ENCODE measurements at regions not wholly inside any gene's neighbourhood (a gene's known extent, or its start where the extent isn't known, plus 50 kb on each side); places are given as distances from the start of the nearest gene placed in this dataset.

- CTCF ChIA-PET, result no interaction called here
- DNase-seq (ENCODE audit: low spot score), result peak; percentile 41
- no peaks in the 10 kb centered on the region for H3K27me3 ChIP-seq (replicated peaks; ENCODE audit: insufficient read depth, low read depth, low read length, poor library complexity)
- intact Hi-C loops (cut with micrococcal nuclease; ENCODE audit: unreplicated experiment), result no loop called here
- H3K36me3 ChIP-seq (ENCODE audit: insufficient read depth, low read length, poor library complexity, severe bottlenecking), result no peaks in the 10 kb centered on the region
- no peaks in the 10 kb centered on the region for H3K4me1 ChIP-seq (ENCODE audit: insufficient read depth, low read length, poor library complexity, severe bottlenecking)
- no peaks in the 10 kb centered on the region for H3K9me3 ChIP-seq (ENCODE audit: low read depth, low read length, poor library complexity, severe bottlenecking)
- POLR2A ChIA-PET (ENCODE audit: low non-redundant PET), result no interaction called here
- BruUV-seq (replicated peaks), result no TSS peak
- TF ChIP-seq EZH2 (IDR thresholded peaks at IDR 0.05; ENCODE audit: borderline replicate concordance, low read depth, low read length, poor library complexity, severe bottlenecking) (no peak), CTCF (conservative IDR thresholded peaks at IDR 0.05; ENCODE audit: low read depth, low read length) (no peak)
- H3K27ac ChIP-seq (ENCODE audit: low read depth, low read length, poor library complexity, severe bottlenecking), result no peak overlapping the region
- H3K4me3 ChIP-seq (ENCODE audit: low read depth, low read length, poor library complexity, severe bottlenecking), result no peak overlapping the region
These were observed 57.6 kb upstream of the FAT1 start for GRCh38 chr4:186781032-186781917.

- H3K4me1 ChIP-seq (ENCODE audit: insufficient read depth, low read length, poor library complexity, severe bottlenecking), result no peaks in the 10 kb centered on the region
- no peak overlapping the region for H3K4me3 ChIP-seq (ENCODE audit: low read depth, low read length, poor library complexity, severe bottlenecking)
- ChIA-PET CTCF (no interaction called here), POLR2A (ENCODE audit: low non-redundant PET) (interaction anchor here (0.6 kb wide), 1 partner anchor 207 kb away, joined by 3 read pairs; no protein-coding TSS in a partner anchor)
- H3K27ac ChIP-seq (ENCODE audit: low read depth, low read length, poor library complexity, severe bottlenecking), result no peak overlapping the region
- H3K9me3 ChIP-seq (ENCODE audit: low read depth, low read length, poor library complexity, severe bottlenecking), result no peaks in the 10 kb centered on the region
- TF ChIP-seq EZH2 (IDR thresholded peaks at IDR 0.05; ENCODE audit: borderline replicate concordance, low read depth, low read length, poor library complexity, severe bottlenecking) (no peak), CTCF (conservative IDR thresholded peaks at IDR 0.05; ENCODE audit: low read depth, low read length) (no peak)
- no peak for DNase-seq (ENCODE audit: low spot score)
- H3K27me3 ChIP-seq (replicated peaks; ENCODE audit: insufficient read depth, low read depth, low read length, poor library complexity), result no peaks in the 10 kb centered on the region
- no TSS peak for BruUV-seq (replicated peaks)
- H3K36me3 ChIP-seq (ENCODE audit: insufficient read depth, low read length, poor library complexity, severe bottlenecking), result no peaks in the 10 kb centered on the region
- intact Hi-C loops (cut with micrococcal nuclease; ENCODE audit: unreplicated experiment), result no loop called here
These were observed 58.6 kb upstream of the FAT1 start for GRCh38 chr4:186782302-186782701.

- ChIA-PET CTCF (interaction anchor here (0.6 kb wide), 1 partner anchor 36 kb away, joined by 6 read pairs; no protein-coding TSS in a partner anchor), POLR2A (ENCODE audit: low non-redundant PET) (no interaction called here)
- H3K27me3 ChIP-seq (replicated peaks; ENCODE audit: insufficient read depth, low read depth, low read length, poor library complexity), result no peaks in the 10 kb centered on the region
- H3K4me1 ChIP-seq (ENCODE audit: insufficient read depth, low read length, poor library complexity, severe bottlenecking), result no peaks in the 10 kb centered on the region
- BruUV-seq (replicated peaks), result no TSS peak
- intact Hi-C loops (cut with micrococcal nuclease; ENCODE audit: unreplicated experiment), result no loop called here
- H3K9me3 ChIP-seq (ENCODE audit: low read depth, low read length, poor library complexity, severe bottlenecking), result no peaks in the 10 kb centered on the region
- H3K36me3 ChIP-seq (ENCODE audit: insufficient read depth, low read length, poor library complexity, severe bottlenecking), result no peaks in the 10 kb centered on the region
- TF ChIP-seq CTCF (conservative IDR thresholded peaks at IDR 0.05; ENCODE audit: low read depth, low read length) (no peak), EZH2 (IDR thresholded peaks at IDR 0.05; ENCODE audit: borderline replicate concordance, low read depth, low read length, poor library complexity, severe bottlenecking) (no peak)
- DNase-seq (ENCODE audit: low spot score), result no peak
- H3K27ac ChIP-seq (ENCODE audit: low read depth, low read length, poor library complexity, severe bottlenecking), result no peak overlapping the region
- no peak overlapping the region for H3K4me3 ChIP-seq (ENCODE audit: low read depth, low read length, poor library complexity, severe bottlenecking)
These were observed 63.9 kb upstream of the FAT1 start for GRCh38 chr4:186787536-186787935.

All from A673 (cell line).